H54 (cell line): ENCODE measurements at regions not wholly inside any gene's neighbourhood (a gene's known extent, or its start where the extent isn't known, plus 50 kb on each side); places are given as distances from the start of the nearest gene placed in this dataset.

Experiments used
- DNase-seq: peaks from one replicate; pipeline ENCODE4 v3.0.0; 2011; ENCODE audit warnings: low spot score, mixed read lengths; ENCODE audit not compliant: insufficient read length
- FAIRE-seq: peaks from 3 replicates; lab custom pipeline; 2011; peaks lifted over from hg19 to GRCh38; lab: Jason Lieb, UNC
- POLR2A ChIP-seq: IDR thresholded peaks from 2 replicates; pipeline ENCODE4 v1.6.1; 2011; ENCODE audit warnings: low read depth, mild to moderate bottlenecking, low read length

GRCh38 chr6:19024737-19025136 lies 637.6 kb downstream of the RNF144B start:
- FAIRE-seq, result peak; percentile 86
- TF ChIP-seq POLR2A, result no peak
- no peak for DNase-seq

GRCh38 chr6:19028201-19028600 lies 641.1 kb downstream of the RNF144B start:
- FAIRE-seq, result no peak
- TF ChIP-seq POLR2A, result no peak
- DNase-seq, result no peak

GRCh38 chr6:19032591-19033295 lies 645.6 kb downstream of the RNF144B start:
- TF ChIP-seq POLR2A, result no peak
- no peak for FAIRE-seq
- DNase-seq, result no peak

- TF ChIP-seq POLR2A, result no peak
- DNase-seq (no peak), FAIRE-seq (no peak)
These were observed 646.5 kb downstream of the RNF144B start for GRCh38 chr6:19033683-19034082.

DNA sequence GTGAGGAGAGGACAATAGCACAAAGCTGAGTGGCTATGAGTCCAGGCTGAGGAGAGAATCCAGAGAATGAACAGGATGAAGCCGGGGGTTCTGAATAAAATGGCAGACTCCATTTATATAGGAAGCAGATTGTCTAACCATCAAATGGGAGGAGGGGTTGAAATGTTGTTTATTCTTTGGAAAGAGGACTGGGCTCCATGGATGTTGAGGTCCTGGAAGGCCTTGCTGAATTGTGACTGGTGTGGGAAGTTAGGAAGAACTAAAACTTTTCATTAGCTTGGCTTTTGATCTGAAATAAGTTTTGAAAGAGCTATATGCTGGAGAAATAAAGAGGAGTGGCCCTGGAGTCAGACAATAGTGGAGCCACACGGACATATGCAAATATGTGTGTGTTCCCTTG lies 647.8 kb downstream of the RNF144B start:
- no peak for DNase-seq
- no peak for TF ChIP-seq POLR2A
- no peak for FAIRE-seq

DNA sequence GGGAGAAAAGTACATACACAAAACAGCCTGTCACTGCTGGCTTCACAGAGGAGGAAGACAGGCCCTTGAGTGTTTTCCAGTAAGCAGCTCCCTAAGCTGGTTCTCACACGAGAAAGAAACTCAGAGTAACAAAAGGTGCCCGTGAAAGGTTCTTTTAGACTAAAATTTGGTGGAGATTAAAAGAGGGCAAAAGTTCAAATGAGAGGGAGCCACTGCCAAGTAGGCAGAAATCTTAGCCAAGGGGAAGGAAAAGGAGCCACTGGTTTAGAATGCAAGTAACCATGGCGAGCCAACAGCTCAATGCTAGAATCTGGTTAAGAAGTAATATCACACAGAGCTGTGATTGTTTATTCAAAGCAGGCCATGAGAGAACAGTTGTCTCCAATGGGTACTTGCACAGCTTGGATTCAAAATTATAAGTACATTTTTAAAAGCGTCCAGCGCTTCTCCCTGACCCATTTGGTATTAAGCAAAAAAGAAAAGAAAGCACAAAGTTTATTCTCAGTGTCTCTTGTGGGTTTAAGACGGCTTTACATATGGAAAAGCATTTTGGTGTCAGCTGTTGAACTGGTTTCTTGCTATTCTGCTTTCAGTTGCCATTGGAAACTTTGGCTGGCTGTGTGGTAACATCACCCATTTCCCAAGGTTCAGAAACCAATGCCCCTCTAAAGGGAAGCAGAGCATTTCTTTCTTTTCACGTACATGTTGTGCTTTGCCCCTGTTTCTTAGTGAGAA lies 648.5 kb downstream of the RNF144B start:
- no peak for FAIRE-seq
- no peak for DNase-seq
- no peak for TF ChIP-seq POLR2A

DNA sequence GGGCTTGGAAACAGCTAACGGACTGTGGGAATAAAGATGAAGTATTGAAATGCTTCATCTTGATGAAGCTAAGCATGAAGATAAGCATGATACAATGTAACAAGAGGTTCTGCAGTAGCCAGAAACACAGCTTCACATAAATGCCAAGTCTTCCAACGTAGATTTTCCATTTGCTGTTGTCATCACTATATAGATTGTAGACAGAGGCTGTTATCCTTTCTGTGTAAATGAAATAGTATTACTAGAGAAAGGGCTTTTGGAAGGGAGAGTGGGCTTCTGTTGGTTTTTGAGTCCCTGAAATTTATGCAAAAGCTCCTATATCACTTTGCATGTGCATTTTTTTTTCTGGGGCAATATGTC lies 649.0 kb downstream of the RNF144B start:
- DNase-seq, result no peak
- FAIRE-seq, result no peak
- TF ChIP-seq POLR2A, result no peak

GRCh38 chr6:19037607-19038006 lies 650.5 kb downstream of the RNF144B start:
- no peak for FAIRE-seq
- no peak for DNase-seq
- TF ChIP-seq POLR2A, result no peak

- no peak for TF ChIP-seq POLR2A
- no peak for FAIRE-seq
- DNase-seq, result no peak
These were observed 652.1 kb downstream of the RNF144B start for GRCh38 chr6:19039287-19039686.

- no peak for FAIRE-seq
- no peak for TF ChIP-seq POLR2A
- no peak for DNase-seq
These were observed 654.8 kb downstream of the RNF144B start for GRCh38 chr6:19041906-19042305.

DNA sequence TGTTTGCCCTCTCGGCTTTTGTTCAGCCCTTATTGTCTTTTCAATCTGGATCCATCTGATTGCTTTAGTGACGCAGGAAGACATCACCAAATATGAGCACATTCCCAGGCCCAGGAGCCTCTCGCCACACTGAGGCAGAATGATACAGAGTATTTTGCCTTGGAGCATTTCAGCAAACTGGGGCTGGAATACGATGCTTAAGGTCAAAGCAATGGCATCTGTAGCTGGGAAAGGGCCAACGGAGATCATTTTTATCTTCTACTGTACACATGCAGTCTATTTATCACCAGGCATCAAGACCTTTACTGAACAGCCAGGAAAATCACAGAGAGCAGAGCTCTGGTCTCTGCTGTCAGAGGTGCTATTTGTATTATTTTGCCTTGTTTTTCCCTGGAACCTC lies 655.3 kb downstream of the RNF144B start:
- TF ChIP-seq POLR2A, result no peak
- DNase-seq (no peak), FAIRE-seq (no peak)

DNA sequence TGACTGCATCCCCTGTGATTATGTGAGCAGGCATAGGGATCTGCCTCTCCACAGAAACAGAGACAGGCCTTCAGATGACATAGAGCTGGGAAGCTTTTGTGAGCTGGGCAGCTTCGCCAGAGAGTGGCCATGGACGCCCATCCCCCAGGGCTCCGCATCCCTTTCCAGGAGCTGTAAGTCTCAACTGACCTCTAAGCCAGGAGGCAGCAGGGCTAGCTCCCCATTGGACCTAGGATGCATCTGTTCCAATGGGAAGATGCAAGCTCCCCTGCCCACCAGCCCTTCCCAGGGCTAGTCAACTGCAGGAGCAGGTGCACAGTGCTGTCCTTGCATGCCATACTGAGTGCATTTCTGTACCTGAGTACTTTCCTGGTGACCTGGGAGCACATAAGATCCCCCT lies 663.6 kb downstream of the RNF144B start:
- FAIRE-seq (no peak), DNase-seq (no peak)
- no peak for TF ChIP-seq POLR2A

DNA sequence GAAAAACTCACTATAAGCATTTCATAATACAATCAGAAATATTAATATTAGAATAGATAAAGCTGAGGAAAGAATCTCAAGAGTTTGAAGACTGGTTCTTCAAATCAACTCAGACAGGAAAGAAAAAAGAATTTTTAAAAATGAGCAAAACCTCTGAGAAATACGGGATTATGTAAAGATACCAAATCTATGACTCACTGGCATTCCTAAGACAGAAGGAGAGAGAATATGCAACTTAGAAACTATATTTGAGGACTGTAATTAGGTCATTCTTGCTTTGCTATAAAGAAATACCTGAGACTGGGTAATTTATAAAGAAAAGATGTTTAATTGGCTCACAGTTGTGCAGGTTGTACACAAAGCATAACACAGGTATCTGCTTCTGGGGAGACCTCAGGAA lies 665.1 kb downstream of the RNF144B start:
- FAIRE-seq, result no peak
- DNase-seq, result no peak
- no peak for TF ChIP-seq POLR2A

DNA sequence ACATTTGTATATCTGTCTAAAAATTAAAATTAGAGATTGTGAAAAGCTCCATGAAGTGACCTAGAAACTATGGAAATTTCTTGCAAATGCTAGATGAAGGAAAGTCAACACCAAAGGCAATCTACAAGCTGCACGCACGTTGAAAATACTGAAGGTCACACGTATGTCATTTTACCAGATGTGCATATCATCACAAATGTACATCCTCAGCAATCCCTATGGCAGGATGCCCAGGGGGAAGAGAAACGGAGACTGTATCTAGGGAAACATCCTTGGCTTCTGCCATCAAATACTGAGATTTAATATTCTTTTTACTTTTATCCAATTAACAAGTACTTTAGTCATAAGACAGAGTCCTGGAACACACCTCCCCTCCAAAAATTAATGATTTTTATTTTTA lies 672.0 kb downstream of the RNF144B start:
- no peak for FAIRE-seq
- DNase-seq, result no peak
- TF ChIP-seq POLR2A, result no peak

DNA sequence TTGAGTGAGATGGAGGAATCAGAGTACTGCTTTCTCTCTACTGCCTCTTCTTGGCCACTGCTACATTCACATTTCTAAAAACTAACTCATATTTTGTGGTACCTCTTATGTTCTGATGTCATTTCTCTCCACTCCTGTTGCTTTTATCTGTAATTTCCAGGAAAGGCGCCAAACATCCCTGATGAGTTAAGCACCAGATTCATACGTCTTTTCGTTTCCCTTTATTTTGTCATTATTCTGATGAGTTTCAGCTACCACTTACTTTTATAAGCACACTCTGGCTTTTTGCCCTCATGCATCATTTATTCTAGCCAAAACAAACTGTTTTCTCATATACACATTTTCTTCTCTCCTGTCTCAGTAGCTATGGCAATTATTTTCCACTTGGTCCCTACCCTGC lies 680.0 kb downstream of the RNF144B start:
- FAIRE-seq (no peak), DNase-seq (no peak)
- TF ChIP-seq POLR2A, result no peak
